ENCODE measurements at regions not wholly inside any gene's neighbourhood (a gene's known extent, or its start where the extent isn't known, plus 50 kb on each side); places are given as distances from the start of the nearest gene placed in this dataset.

GRCh38 chr2:210922419-210922818 is 366.0 kb downstream of the CPS1 start:
- TF ChIP-seq CTCF (IDR thresholded peaks at IDR 0.05; ENCODE audit: low read depth, low read length) (no peak), POLR2A (IDR thresholded peaks at IDR 0.05; ENCODE audit: extremely low read depth, insufficient read length) (no peak)

Data from NB4 (cell line).